Left lung (tissue), 4 donors: ENCODE measurements at regions not wholly inside any gene's neighbourhood (a gene's known extent, or its start where the extent isn't known, plus 50 kb on each side); places are given as distances from the start of the nearest gene placed in this dataset.
A peak's percentile ranks its signal among the peaks of the same experiment; 100 is the strongest.

Experiments used
- ATAC-seq: fragments of 200-7000 bp; cut with Tn5 transposase; one replicate; pipeline ENCODE4 v1.9.1; 2020; ENCODE audit warnings: moderate library complexity
- DNase-seq, 4 donors: peaks; one replicate each; pipeline ENCODE4 v3.0.0-alpha.2; 2013 to 2020
- H3K27ac ChIP-seq, 2 donors: fragments of 200-600 bp; sonication (generic) in 1 of 2; one replicate each; pipeline versions ENCODE4 v1.5.0 to v1.8.0; 2020 to 2021
- H3K27me3 ChIP-seq, 2 donors: fragments of 200-600 bp; sonication (generic) in 1 of 2; one replicate each; pipeline versions ENCODE4 v1.5.0 to v1.8.0; 2020 to 2021
- H3K36me3 ChIP-seq, 2 donors: fragments of 200-600 bp; sonication (generic) in 1 of 2; one replicate each; pipeline versions ENCODE4 v1.5.0 to v1.8.0; 2020 to 2021
- H3K4me1 ChIP-seq, 2 donors: fragments of 200-600 bp; one replicate each; pipeline ENCODE4 v1.8.0; 2021
- H3K4me3 ChIP-seq, 2 donors: fragments of 200-600 bp; sonication (generic) in 1 of 2; one replicate each; pipeline versions ENCODE4 v1.5.0 to v1.8.0; 2020 to 2021; ENCODE audit warnings: mild to moderate bottlenecking in 1 of 2
- H3K9me3 ChIP-seq, 2 donors: fragments of 200-600 bp; sonication (generic) in 1 of 2; one replicate each; pipeline versions ENCODE4 v1.5.0 to v1.8.0; 2020 to 2021
- CTCF ChIP-seq, 2 donors: fragments of 200-600 bp; sonication (generic) in 1 of 2; IDR thresholded peaks; one replicate each; pipeline versions ENCODE4 v1.5.0 to v1.8.0; 2021; ENCODE audit warnings: antibody characterized with exemption in 2 of 2
- intact Hi-C, 2 donors: fragments of 100-400 bp; cut with DNase I; formaldehyde crosslinking; loops; one replicate each; pipeline versions ENCODE4 v1.11.2 to v1.14.2; 2022
- donor health status: DM: no; HTN: yes; CAD: no.
- donor health status: DM: no; HTN: no; CAD: no.

DNA sequence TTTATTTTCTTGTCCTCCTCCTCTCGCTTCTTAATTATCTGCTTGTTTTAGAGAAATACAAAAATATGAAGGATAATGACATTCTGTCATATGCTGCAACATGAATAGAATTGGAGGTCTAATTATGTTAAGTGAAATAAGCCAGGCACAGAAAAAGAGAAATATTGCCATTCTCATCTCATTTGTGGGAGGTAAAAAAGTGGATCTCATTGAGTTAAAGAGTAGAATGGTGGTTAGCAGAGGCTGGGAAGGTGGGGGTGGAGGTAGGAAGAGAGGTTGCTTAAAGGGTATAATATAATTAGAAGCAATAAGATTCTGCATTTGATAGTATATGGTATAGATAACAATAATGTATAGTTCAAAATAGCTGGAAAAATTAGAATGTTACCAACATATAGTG, 231.3 kb downstream of the JRKL start:
- H3K36me3 ChIP-seq, result no peaks in the 10 kb centered on the region
- no peak for TF ChIP-seq CTCF (IDR thresholded peaks at IDR 0.05)
- no peak overlapping the region for H3K4me3 ChIP-seq
- no peaks in the 10 kb centered on the region for H3K4me1 ChIP-seq
- DNase-seq, result no peak
- peaks cover 0 to 10% of the 10 kb centered on the region in 2 donors for H3K9me3 ChIP-seq
- no peaks in the 10 kb centered on the region for H3K27me3 ChIP-seq
- intact Hi-C loops, result no loop called here
- no peak for ATAC-seq
- H3K27ac ChIP-seq, result no peak overlapping the region

GRCh38 chr11:96622026-96622634, 232.3 kb downstream of the JRKL start:
- H3K9me3 ChIP-seq, result peaks cover 0 to 20% of the 10 kb centered on the region in 2 donors
- DNase-seq (no peak), ATAC-seq (no peak)
- H3K36me3 ChIP-seq, result no peaks in the 10 kb centered on the region
- no peak overlapping the region for H3K27ac ChIP-seq
- TF ChIP-seq CTCF (IDR thresholded peaks at IDR 0.05), result no peak
- no peaks in the 10 kb centered on the region for H3K4me1 ChIP-seq
- H3K27me3 ChIP-seq, result no peaks in the 10 kb centered on the region
- H3K4me3 ChIP-seq, result no peak overlapping the region
- intact Hi-C loops, result no loop called here

DNA sequence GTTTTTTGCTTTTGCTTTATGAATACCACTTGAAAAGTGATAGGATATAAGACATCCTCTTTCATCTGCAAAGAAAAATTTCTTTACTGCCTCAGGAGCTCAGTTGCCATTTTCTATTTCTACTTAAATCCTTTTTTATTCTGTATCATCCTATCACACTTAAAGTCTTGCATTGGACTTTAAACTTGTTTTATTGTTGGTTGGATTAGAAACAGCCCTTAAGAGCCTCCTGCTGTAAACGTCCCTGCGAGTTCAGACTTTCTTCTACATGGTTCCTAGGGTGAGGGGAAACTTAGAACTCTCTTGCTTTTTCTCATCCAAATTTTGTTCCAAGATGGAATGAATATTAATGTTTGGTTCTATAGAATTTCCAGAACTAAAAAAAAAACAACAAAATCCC, 234.3 kb downstream of the JRKL start:
- no peaks in the 10 kb centered on the region for H3K27me3 ChIP-seq
- DNase-seq, result no peak
- no peak for TF ChIP-seq CTCF (IDR thresholded peaks at IDR 0.05)
- no peaks in the 10 kb centered on the region for H3K36me3 ChIP-seq
- no peak for ATAC-seq
- H3K4me1 ChIP-seq, result no peaks in the 10 kb centered on the region
- H3K4me3 ChIP-seq, result no peak overlapping the region
- intact Hi-C loops, result no loop called here
- no peak overlapping the region for H3K27ac ChIP-seq
- peaks cover 0 to 23% of the 10 kb centered on the region in 2 donors for H3K9me3 ChIP-seq

- ATAC-seq (no peak), DNase-seq (no peak)
- no peak for TF ChIP-seq CTCF (IDR thresholded peaks at IDR 0.05)
- Histone ChIP-seq H3K27ac (no peak overlapping the region), H3K4me3 (no peak overlapping the region), H3K27me3 (no peaks in the 10 kb centered on the region), H3K36me3 (no peaks in the 10 kb centered on the region), H3K9me3 (peaks cover 0 to 23% of the 10 kb centered on the region in 2 donors), H3K4me1 (no peaks in the 10 kb centered on the region)
- intact Hi-C loops, result no loop called here
Observed at GRCh38 chr11:96627376-96627775, 237.6 kb downstream of the JRKL start.

DNA sequence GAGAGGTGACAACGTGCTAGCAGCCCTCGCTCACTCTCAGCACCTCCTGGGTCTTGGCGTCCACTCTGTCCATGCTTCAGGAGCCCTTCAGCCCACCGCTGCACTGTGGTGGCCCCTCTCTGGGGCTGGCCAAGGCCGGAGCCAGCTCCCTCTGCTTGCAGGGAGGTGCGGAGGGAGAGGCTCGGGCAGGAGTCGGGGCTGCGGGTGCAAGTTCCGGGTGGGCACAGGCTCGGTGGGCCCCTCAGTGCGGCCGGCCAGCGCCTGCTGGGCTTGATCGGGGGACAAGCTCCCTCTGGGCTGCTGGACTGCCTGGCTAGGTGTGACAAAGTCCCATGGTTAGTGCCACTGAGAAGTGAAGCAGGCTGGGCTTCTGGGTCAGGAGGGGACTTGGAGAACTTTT, 245.8 kb downstream of the JRKL start:
- intact Hi-C loops, result no loop called here
- peak in 1 of 4 donors; percentile 68 for DNase-seq
- TF ChIP-seq CTCF (IDR thresholded peaks at IDR 0.05), result no peak

More for the DNA sequence above, 245.8 kb downstream of the JRKL start:
- no peak for ATAC-seq
- no peaks in the 10 kb centered on the region for H3K4me1 ChIP-seq
- no peaks in the 10 kb centered on the region for H3K36me3 ChIP-seq
- no peak overlapping the region for H3K4me3 ChIP-seq
- peaks cover 0 to 21% of the 10 kb centered on the region in 2 donors for H3K9me3 ChIP-seq
- H3K27me3 ChIP-seq, result no peaks in the 10 kb centered on the region
- H3K27ac ChIP-seq, result no peak overlapping the region
